Rectal smooth muscle tissue (tissue), 1 donor: ENCODE measurements at regions not wholly inside any gene's neighbourhood (a gene's known extent, or its start where the extent isn't known, plus 50 kb on each side); places are given as distances from the start of the nearest gene placed in this dataset.
"Not testable (repeated sequence)": the region's sequence is repeated elsewhere in the genome, so short reads cannot be mapped to it uniquely, and the experiment has no call there.

Experiments
- H3K27ac ChIP-seq: one replicate; pipeline ENCODE4 v1.7.0; 2013; ENCODE audit warnings: low read depth, low read length, inconsistent platforms
- H3K27me3 ChIP-seq: one replicate; pipeline ENCODE4 v1.7.0; 2013; ENCODE audit warnings: low read length; ENCODE audit not compliant: control insufficient read depth, insufficient read depth
- H3K36me3 ChIP-seq: one replicate; pipeline ENCODE4 v1.7.0; 2013; ENCODE audit warnings: low read length; ENCODE audit not compliant: control insufficient read depth, insufficient read depth
- H3K4me1 ChIP-seq: one replicate; pipeline ENCODE4 v1.7.0; 2013; ENCODE audit warnings: low read length; ENCODE audit not compliant: control insufficient read depth, insufficient read depth
- H3K4me3 ChIP-seq: one replicate; pipeline ENCODE4 v1.7.0; 2013; ENCODE audit warnings: low read length
- H3K9ac ChIP-seq: one replicate; pipeline ENCODE4 v1.7.0; 2013; ENCODE audit warnings: low read length

GRCh38 chr10:28897617-28898464 is 220.5 kb downstream of the BAMBI start:
- H3K4me3 ChIP-seq = no peak overlapping the region
- H3K4me1 ChIP-seq = no peaks in the 10 kb centered on the region
- H3K27me3 ChIP-seq = no peaks in the 10 kb centered on the region
- no peak overlapping the region for H3K27ac ChIP-seq
- H3K9ac ChIP-seq = no peak overlapping the region
- H3K36me3 ChIP-seq = no peaks in the 10 kb centered on the region

GRCh38 chr10:28902215-28902614 is 224.9 kb downstream of the BAMBI start:
- H3K4me3 ChIP-seq = no peak overlapping the region
- H3K36me3 ChIP-seq = no peaks in the 10 kb centered on the region

GRCh38 chr10:28903063-28903462 is 225.7 kb downstream of the BAMBI start:
- Histone ChIP-seq H3K27me3 (no peaks in the 10 kb centered on the region), H3K4me3 (no peak overlapping the region), H3K9ac (no peak overlapping the region), H3K4me1 (no peaks in the 10 kb centered on the region), H3K27ac (no peak overlapping the region), H3K36me3 (no peaks in the 10 kb centered on the region)

More at GRCh38 chr10:28902215-28902614, 224.9 kb downstream of the BAMBI start:
- Histone ChIP-seq H3K27me3 (no peaks in the 10 kb centered on the region), H3K9ac (no peak overlapping the region), H3K4me1 (no peaks in the 10 kb centered on the region), H3K27ac (no peak overlapping the region)

GRCh38 chr10:28903736-28904135 is 226.4 kb downstream of the BAMBI start:
- no peaks in the 10 kb centered on the region for H3K4me1 ChIP-seq
- H3K4me3 ChIP-seq = no peak overlapping the region
- H3K9ac ChIP-seq = no peak overlapping the region
- no peaks in the 10 kb centered on the region for H3K36me3 ChIP-seq
- no peak overlapping the region for H3K27ac ChIP-seq
- no peaks in the 10 kb centered on the region for H3K27me3 ChIP-seq

- Histone ChIP-seq H3K4me3 (no peak overlapping the region), H3K4me1 (no peaks in the 10 kb centered on the region), H3K27me3 (no peaks in the 10 kb centered on the region), H3K36me3 (no peaks in the 10 kb centered on the region), H3K9ac (no peak overlapping the region), H3K27ac (no peak overlapping the region)
Measured at GRCh38 chr10:28905371-28905770, 228.1 kb downstream of the BAMBI start.

- no peak overlapping the region for H3K9ac ChIP-seq
- no peaks in the 10 kb centered on the region for H3K36me3 ChIP-seq
- H3K27ac ChIP-seq = no peak overlapping the region
- no peaks in the 10 kb centered on the region for H3K27me3 ChIP-seq
- H3K4me1 ChIP-seq = no peaks in the 10 kb centered on the region
- no peak overlapping the region for H3K4me3 ChIP-seq
Measured at GRCh38 chr10:28906011-28906411, 228.7 kb downstream of the BAMBI start.

- Histone ChIP-seq H3K9ac (no peak overlapping the region), H3K4me1 (no peaks in the 10 kb centered on the region), H3K27ac (no peak overlapping the region), H3K4me3 (no peak overlapping the region), H3K36me3 (no peaks in the 10 kb centered on the region), H3K27me3 (no peaks in the 10 kb centered on the region)
Measured at GRCh38 chr10:28906415-28906814, 229.1 kb downstream of the BAMBI start.

- Histone ChIP-seq H3K36me3 (no peaks in the 10 kb centered on the region), H3K27me3 (no peaks in the 10 kb centered on the region), H3K4me3 (no peak overlapping the region), H3K9ac (no peak overlapping the region), H3K4me1 (no peaks in the 10 kb centered on the region), H3K27ac (no peak overlapping the region)
Measured at GRCh38 chr10:28906934-28907333, 229.6 kb downstream of the BAMBI start.

- Histone ChIP-seq H3K4me1 (no peaks in the 10 kb centered on the region), H3K9ac (no peak overlapping the region), H3K27ac (no peak overlapping the region), H3K27me3 (no peaks in the 10 kb centered on the region), H3K36me3 (no peaks in the 10 kb centered on the region), H3K4me3 (no peak overlapping the region)
Measured at GRCh38 chr10:28909875-28910274, 232.6 kb downstream of the BAMBI start.

- Histone ChIP-seq H3K27ac (no peak overlapping the region), H3K9ac (no peak overlapping the region), H3K4me3 (no peak overlapping the region), H3K4me1 (no peaks in the 10 kb centered on the region), H3K36me3 (no peaks in the 10 kb centered on the region), H3K27me3 (no peaks in the 10 kb centered on the region)
Measured at GRCh38 chr10:28910956-28911355, 233.6 kb downstream of the BAMBI start.

GRCh38 chr10:28911511-28911910 is 234.2 kb downstream of the BAMBI start:
- H3K27me3 ChIP-seq, H3K4me1 ChIP-seq, H3K4me3 ChIP-seq, H3K9ac ChIP-seq, H3K36me3 ChIP-seq: not testable (repeated sequence)
- H3K27ac ChIP-seq = peak overlapping the region; percentile 32

GRCh38 chr10:28912017-28912783 is 234.9 kb downstream of the BAMBI start:
- no peaks in the 10 kb centered on the region for H3K4me1 ChIP-seq
- no peaks in the 10 kb centered on the region for H3K27me3 ChIP-seq
- H3K4me3 ChIP-seq = no peak overlapping the region
- no peak overlapping the region for H3K27ac ChIP-seq
- no peak overlapping the region for H3K9ac ChIP-seq
- no peaks in the 10 kb centered on the region for H3K36me3 ChIP-seq
